K562 (cell line): ENCODE measurements at regions not wholly inside any gene's neighbourhood (a gene's known extent, or its start where the extent isn't known, plus 50 kb on each side); places are given as distances from the start of the nearest gene placed in this dataset.

ENCODE experiments used
- ATAC-seq: fragments of 200-7000 bp; cut with Tn5 transposase; 3 replicates; pipeline ENCODE4 v1.9.1; 2020; ENCODE audit warnings: moderate library complexity
- BruUV-seq: library from RNA; stranded (reverse); fragments of 400-500 nt; replicated peaks from 2 replicates; lab custom pipeline; 2021; lab: Mats Ljungman, UMichigan
- CTCF ChIA-PET: fragments of 300-600 bp; formaldehyde crosslinking; extraction: SDS; loops from one replicate; lab custom pipeline; 2021; ENCODE audit warnings: low intra/inter-chr PET ratio; lab: Yijun Ruan, JAX
- POLR2A ChIA-PET: fragments of 300-600, 350-650 bp; sonication (Branson Sonifier 250); formaldehyde crosslinking; extraction: SDS; loops from one replicate; lab custom pipeline; 2021; ENCODE audit warnings: antibody characterized with exemption, inconsistent platforms; lab: Yijun Ruan, JAX
- DNase-seq, 4 experiments: peaks; one replicate each; pipeline versions ENCODE4 v3.0.0 to v3.0.0-alpha.2; 2011 to 2018; ENCODE audit warnings: low spot score in 3 of 4, mixed read lengths in 3 of 4; ENCODE audit errors: extremely low read depth in 1 of 4
- FAIRE-seq: peaks from 2 replicates; lab custom pipeline; 2011; peaks lifted over from hg19 to GRCh38; lab: Jason Lieb, UNC
- H2AFZ ChIP-seq: 2 replicates; pipeline ENCODE4 v1.6.0; 2011; ENCODE audit warnings: low read depth, low read length, control low read depth, inconsistent platforms
- H3K27ac ChIP-seq: fragments of 200-600 bp; 3 replicates; pipeline ENCODE4 v1.8.0; 2011; ENCODE audit warnings: low read depth, mild to moderate bottlenecking, control low read depth, inconsistent platforms, low read length, moderate library complexity, mixed read lengths; ENCODE audit errors: extremely low read depth
- H3K27me3 ChIP-seq, 2 experiments: fragments of 300-600 bp in 1 of 2; 2 replicates in 1 of 2; 3 replicates in 1 of 2; pipeline versions ENCODE4 v1.6.0 to v1.8.0; 2011; ENCODE audit warnings: inconsistent platforms in 2 of 2, low read length in 2 of 2, mild to moderate bottlenecking in 1 of 2, mixed read lengths in 1 of 2, moderate library complexity in 1 of 2; ENCODE audit not compliant: control insufficient read depth in 2 of 2, insufficient read depth in 2 of 2
- H3K36me3 ChIP-seq: fragments of 300-600 bp; 3 replicates; pipeline ENCODE4 v1.8.0; 2011; ENCODE audit warnings: mild to moderate bottlenecking, low read length, inconsistent platforms; ENCODE audit not compliant: control insufficient read depth, insufficient read depth
- H3K4me1 ChIP-seq, 2 experiments: fragments of 200-600 bp in 1 of 2; replicated peaks in 1 of 2; 2 replicates in 1 of 2; 3 replicates in 1 of 2; pipeline versions ENCODE4 v1.5.1 to v1.8.0; 2011; ENCODE audit warnings: inconsistent platforms in 2 of 2, low read length in 2 of 2, mild to moderate bottlenecking in 1 of 2, mixed read lengths in 1 of 2, moderate library complexity in 1 of 2; ENCODE audit not compliant: control insufficient read depth in 2 of 2, insufficient read depth in 2 of 2
- H3K4me2 ChIP-seq: 2 replicates; pipeline ENCODE4 v1.6.1; 2011; ENCODE audit warnings: low read length, control low read depth, inconsistent platforms, mixed read lengths; ENCODE audit not compliant: insufficient read depth
- H3K4me3 ChIP-seq: fragments of 200-600 bp; sonication (generic), shearing (Covaris generic); 2 replicates; pipeline ENCODE4 v1.5.1; 2016; ENCODE audit warnings: control low read depth, inconsistent platforms
- H3K79me2 ChIP-seq: fragments of 200-600 bp; 3 replicates; pipeline ENCODE4 v1.8.0; 2011; ENCODE audit warnings: low read length, inconsistent platforms; ENCODE audit not compliant: control insufficient read depth, insufficient read depth
- H3K9ac ChIP-seq, 2 experiments: 2 replicates each; pipeline versions ENCODE4 v1.6.0 to v1.6.1; 2011; ENCODE audit warnings: low read depth in 2 of 2, low read length in 2 of 2, control low read depth in 1 of 2, inconsistent platforms in 1 of 2, mild to moderate bottlenecking in 1 of 2, mixed read lengths in 1 of 2; ENCODE audit not compliant: insufficient read depth in 1 of 2
- H3K9me1 ChIP-seq: one replicate; pipeline ENCODE4 v1.6.0; 2011; ENCODE audit warnings: inconsistent platforms, mild to moderate bottlenecking, low read length, moderate library complexity; ENCODE audit not compliant: control insufficient read depth, insufficient read depth
- H3K9me3 ChIP-seq: replicated peaks from 2 replicates; pipeline ENCODE4 v1.5.1; 2011; ENCODE audit warnings: low read depth, low read length, inconsistent platforms; ENCODE audit not compliant: control insufficient read depth, insufficient read depth
- H4K20me1 ChIP-seq: replicated peaks from 2 replicates; pipeline ENCODE4 v1.6.1; 2011; ENCODE audit warnings: low read length, inconsistent platforms, mixed read lengths; ENCODE audit not compliant: control insufficient read depth, insufficient read depth
- BMI1 ChIP-seq: fragments of 150-350 bp; IDR thresholded peaks from 2 replicates; pipeline ENCODE4 v1.6.1; 2014; ENCODE audit warnings: low read length
- BRD9 ChIP-seq: fragments of 450-650 bp; IDR thresholded peaks from 2 replicates; pipeline ENCODE4 v1.6.1; 2018; ENCODE audit warnings: low read depth; ENCODE audit not compliant: partially characterized antibody
- BRF1 ChIP-seq: IDR thresholded peaks from 3 replicates; pipeline ENCODE4 v1.6.1; 2011; ENCODE audit warnings: borderline replicate concordance, mild to moderate bottlenecking; ENCODE audit not compliant: insufficient read length; ENCODE audit errors: extremely low read depth
- CC2D1A ChIP-seq: fragments of 450-650 bp; IDR thresholded peaks from 2 replicates; pipeline ENCODE4 v1.6.1; 2017; ENCODE audit warnings: mild to moderate bottlenecking
- FIP1L1 ChIP-seq: fragments of 200-400 bp; formaldehyde crosslinking; IDR thresholded peaks from 2 replicates; pipeline ENCODE4 v1.6.1; 2018; ENCODE audit warnings: mild to moderate bottlenecking, low read depth, low read length; ENCODE audit not compliant: poor library complexity, severe bottlenecking
- FOS ChIP-seq: IDR thresholded peaks from 3 replicates; pipeline ENCODE4 v1.6.1; 2011; ENCODE audit not compliant: insufficient read length; ENCODE audit errors: extremely low read depth
- FOXJ3 ChIP-seq: sonication (generic); formaldehyde crosslinking; IDR thresholded peaks from 2 replicates; pipeline ENCODE4 v1.4.0; 2020; ENCODE audit warnings: mild to moderate bottlenecking, missing genetic modification reagents
- MYNN ChIP-seq, 2 experiments: sonication (generic); formaldehyde crosslinking in 1 of 2; IDR thresholded peaks; 2 replicates each; pipeline versions ENCODE4 v1.5.0 to v1.6.1; 2016 to 2020; ENCODE audit warnings: antibody characterized with exemption in 1 of 2, missing genetic modification reagents in 1 of 2
- POU5F1 ChIP-seq: fragments of 150-350 bp; IDR thresholded peaks from 2 replicates; pipeline ENCODE4 v1.6.1; 2014; ENCODE audit warnings: borderline replicate concordance, low read length, low read depth, mild to moderate bottlenecking; ENCODE audit not compliant: partially characterized antibody
- PURB ChIP-seq: sonication (generic); formaldehyde crosslinking; IDR thresholded peaks from 2 replicates; pipeline ENCODE4 v1.9.0; 2021; ENCODE audit warnings: low read depth, mild to moderate bottlenecking, missing genetic modification reagents
- SREBF1 ChIP-seq: fragments of 150-350 bp; IDR thresholded peaks from 2 replicates; pipeline ENCODE4 v1.6.1; 2014; ENCODE audit warnings: antibody characterized with exemption, low read depth, low read length, borderline replicate concordance
- ZBTB7A ChIP-seq: IDR thresholded peaks from 2 replicates; pipeline ENCODE4 v1.6.1; 2011; ENCODE audit warnings: low read depth, mild to moderate bottlenecking, low read length, moderate library complexity, borderline replicate concordance; ENCODE audit not compliant: control insufficient read depth
- ZNF146 ChIP-seq: IDR thresholded peaks from one replicate; pipeline ENCODE4 v1.6.1; 2018; ENCODE audit warnings: missing compliant biosample characterization; ENCODE audit not compliant: unreplicated experiment
- ZNF184 ChIP-seq: sonication (generic); formaldehyde crosslinking; IDR thresholded peaks from 2 replicates; pipeline ENCODE4 v1.5.0; 2020; ENCODE audit warnings: missing genetic modification reagents
- ZNF407 ChIP-seq: fragments of 450-650 bp; IDR thresholded peaks from 2 replicates; pipeline ENCODE4 v1.6.1; 2016; ENCODE audit warnings: low read depth
- WGBS: fragments of 100-300 bp; shearing (Covaris generic); methylation state at CpG from one replicate; pipeline ENCODE4 v1.1.6; 2016; ENCODE audit warnings: low coverage, mixed read lengths; ENCODE audit not compliant: insufficient coverage; ENCODE audit errors: missing lambda C conversion rate; 5-methylcytosine and 5-hydroxymethylcytosine counted together
- in situ Hi-C: fragments of 300-500 bp; cut with MboI; formaldehyde crosslinking; loops from 4 replicates; pipeline ENCODE4 v1.15.0; 2018; ENCODE audit warnings: inconsistent platforms, mixed read lengths
- intact Hi-C: fragments of 100-400 bp; cut with micrococcal nuclease; formaldehyde crosslinking; loops from 2 replicates; pipeline ENCODE4 v1.14.2; 2022

GRCh38 chr14:28493516-28493915 lies 273.1 kb upstream of the FOXG1 start:
- BruUV-seq, result no TSS peak
- no peak for DNase-seq

More at GRCh38 chr14:28493516-28493915, 273.1 kb upstream of the FOXG1 start:
- Histone ChIP-seq H3K27me3 (no peaks in the 10 kb centered on the region), H3K36me3 (no peaks in the 10 kb centered on the region), H3K79me2 (no peaks in the 10 kb centered on the region), H3K9ac (no peak overlapping the region), H3K9me1 (no peaks in the 10 kb centered on the region), H3K27ac (no peak overlapping the region), H3K4me3 (no peak overlapping the region), H3K9me3 (no peaks in the 10 kb centered on the region), H3K4me2 (no peak overlapping the region), H4K20me1 (no peaks in the 10 kb centered on the region), H2AFZ (no peak overlapping the region), H3K4me1 (no peaks in the 10 kb centered on the region)
- ATAC-seq, result no peak
- POLR2A ChIA-PET, result no interaction called here
- FAIRE-seq, result no peak
- intact Hi-C loops (no loop called here), in situ Hi-C loops (no loop called here)
- WGBS, result 3% methylated on average over 3 of the region's 3 CpGs
- CTCF ChIA-PET, result no interaction called here
- TF ChIP-seq MYNN (IDR thresholded peaks at IDR 0.05), result no peak
- TF ChIP-seq MYNN (CRISPR knock-in tag; IDR thresholded peaks at IDR 0.05), result no peak
- TF ChIP-seq FOXJ3, result no peak
- TF ChIP-seq BRD9, result no peak
- TF ChIP-seq CC2D1A, result no peak
- TF ChIP-seq PURB (CRISPR knock-in tag), result no peak
- TF ChIP-seq ZBTB7A, result no peak
- TF ChIP-seq ZNF407, result no peak
- no peak for TF ChIP-seq POU5F1
- TF ChIP-seq FIP1L1, result no peak
- no peak for TF ChIP-seq SREBF1
- TF ChIP-seq BMI1, result no peak
- TF ChIP-seq ZNF146 (CRISPR knock-in tag), result no peak
- no peak for TF ChIP-seq BRF1
- no peak for TF ChIP-seq ZNF184 (CRISPR knock-in tag)
- TF ChIP-seq FOS, result no peak
